DOHH2 (cell line): ENCODE measurements at regions not wholly inside any gene's neighbourhood (a gene's known extent, or its start where the extent isn't known, plus 50 kb on each side); places are given as distances from the start of the nearest gene placed in this dataset.

ENCODE experiments used
- H3F3A ChIP-seq: fragments of 200-600 bp; sonication (generic), shearing (Covaris generic); 2 replicates; pipeline ENCODE4 v1.6.0; 2016; ENCODE audit warnings: antibody characterized with exemption, mild to moderate bottlenecking; ENCODE audit not compliant: control insufficient read depth, insufficient read depth
- H3K27ac ChIP-seq: fragments of 200-600 bp; sonication (generic); 2 replicates; pipeline ENCODE4 v1.5.1; 2014; ENCODE audit warnings: low read depth, mild to moderate bottlenecking, low read length, moderate library complexity
- H3K27me3 ChIP-seq: fragments of 200-600 bp; sonication (generic); 2 replicates; pipeline ENCODE4 v1.6.1; 2014; ENCODE audit warnings: mild to moderate bottlenecking, low read length, mixed read lengths; ENCODE audit not compliant: control insufficient read depth
- H3K36me3 ChIP-seq: fragments of 200-600 bp; sonication (generic); 2 replicates; pipeline ENCODE4 v1.6.1; 2014; ENCODE audit warnings: mild to moderate bottlenecking, low read length, moderate library complexity, mixed read lengths; ENCODE audit not compliant: control insufficient read depth
- H3K4me1 ChIP-seq: fragments of 200-600 bp; sonication (generic); 2 replicates; pipeline ENCODE4 v1.6.1; 2014; ENCODE audit warnings: mild to moderate bottlenecking, low read length, mixed read lengths; ENCODE audit not compliant: control insufficient read depth
- H3K4me2 ChIP-seq: fragments of 200-600 bp; sonication (generic); 2 replicates; pipeline ENCODE4 v1.6.0; 2014; ENCODE audit warnings: mild to moderate bottlenecking, low read length, moderate library complexity
- H3K4me3 ChIP-seq: fragments of 200-600 bp; sonication (generic); 2 replicates; pipeline ENCODE4 v1.5.1; 2014; ENCODE audit warnings: mild to moderate bottlenecking, low read length, mixed read lengths
- H3K79me2 ChIP-seq: fragments of 200-600 bp; sonication (generic); 2 replicates; pipeline ENCODE4 v1.6.1; 2014; ENCODE audit warnings: mild to moderate bottlenecking, low read length, mixed read lengths; ENCODE audit not compliant: control insufficient read depth
- H3K9me2 ChIP-seq: fragments of 200-600 bp; sonication (generic); replicated peaks from 2 replicates; pipeline ENCODE4 v1.6.1; 2014; ENCODE audit warnings: mild to moderate bottlenecking, low read length, mixed read lengths; ENCODE audit not compliant: control insufficient read depth
- H3K9me3 ChIP-seq: fragments of 200-600 bp; sonication (generic); 2 replicates; pipeline ENCODE4 v1.6.1; 2014; ENCODE audit warnings: antibody characterized with exemption, low read length, mixed read lengths; ENCODE audit not compliant: control insufficient read depth, insufficient read depth
- H4K20me1 ChIP-seq: fragments of 200-600 bp; sonication (generic); 2 replicates; pipeline ENCODE4 v1.6.0; 2014; ENCODE audit warnings: low read depth, mild to moderate bottlenecking, antibody characterized with exemption, low read length, moderate library complexity; ENCODE audit not compliant: control insufficient read depth, insufficient read depth
- EZH2phosphoT487 ChIP-seq: fragments of 200-600 bp; sonication (generic); IDR thresholded peaks from 2 replicates; pipeline ENCODE4 v1.6.1; 2017; ENCODE audit warnings: borderline replicate concordance, mild to moderate bottlenecking, antibody characterized with exemption, low read length, moderate library complexity, mixed read lengths
- TF ChIP-seq, protein P1 (sequence below): fragments of 200-600 bp; sonication (generic); IDR thresholded peaks from one replicate; pipeline ENCODE4 v1.5.1; 2014; ENCODE audit warnings: antibody characterized with exemption, mild to moderate bottlenecking, low read depth, low read length; ENCODE audit not compliant: poor library complexity, severe bottlenecking

GRCh38 chr18:60794802-60795201 is 422.2 kb upstream of the MC4R start:
- Histone ChIP-seq H3K4me2 (no peak overlapping the region), H4K20me1 (no peaks in the 10 kb centered on the region), H3K36me3 (no peaks in the 10 kb centered on the region), H3K27ac (no peak overlapping the region), H3K79me2 (no peaks in the 10 kb centered on the region), H3K9me2 (no peaks in the 10 kb centered on the region), H3F3A (no peaks in the 10 kb centered on the region), H3K9me3 (no peaks in the 10 kb centered on the region), H3K4me1 (no peaks in the 10 kb centered on the region), H3K4me3 (no peak overlapping the region), H3K27me3 (no peaks in the 10 kb centered on the region)
- TF ChIP-seq EZH2phosphoT487 = no peak
- TF ChIP-seq, protein P1, sequence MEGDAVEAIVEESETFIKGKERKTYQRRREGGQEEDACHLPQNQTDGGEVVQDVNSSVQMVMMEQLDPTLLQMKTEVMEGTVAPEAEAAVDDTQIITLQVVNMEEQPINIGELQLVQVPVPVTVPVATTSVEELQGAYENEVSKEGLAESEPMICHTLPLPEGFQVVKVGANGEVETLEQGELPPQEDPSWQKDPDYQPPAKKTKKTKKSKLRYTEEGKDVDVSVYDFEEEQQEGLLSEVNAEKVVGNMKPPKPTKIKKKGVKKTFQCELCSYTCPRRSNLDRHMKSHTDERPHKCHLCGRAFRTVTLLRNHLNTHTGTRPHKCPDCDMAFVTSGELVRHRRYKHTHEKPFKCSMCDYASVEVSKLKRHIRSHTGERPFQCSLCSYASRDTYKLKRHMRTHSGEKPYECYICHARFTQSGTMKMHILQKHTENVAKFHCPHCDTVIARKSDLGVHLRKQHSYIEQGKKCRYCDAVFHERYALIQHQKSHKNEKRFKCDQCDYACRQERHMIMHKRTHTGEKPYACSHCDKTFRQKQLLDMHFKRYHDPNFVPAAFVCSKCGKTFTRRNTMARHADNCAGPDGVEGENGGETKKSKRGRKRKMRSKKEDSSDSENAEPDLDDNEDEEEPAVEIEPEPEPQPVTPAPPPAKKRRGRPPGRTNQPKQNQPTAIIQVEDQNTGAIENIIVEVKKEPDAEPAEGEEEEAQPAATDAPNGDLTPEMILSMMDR = no peak

DNA sequence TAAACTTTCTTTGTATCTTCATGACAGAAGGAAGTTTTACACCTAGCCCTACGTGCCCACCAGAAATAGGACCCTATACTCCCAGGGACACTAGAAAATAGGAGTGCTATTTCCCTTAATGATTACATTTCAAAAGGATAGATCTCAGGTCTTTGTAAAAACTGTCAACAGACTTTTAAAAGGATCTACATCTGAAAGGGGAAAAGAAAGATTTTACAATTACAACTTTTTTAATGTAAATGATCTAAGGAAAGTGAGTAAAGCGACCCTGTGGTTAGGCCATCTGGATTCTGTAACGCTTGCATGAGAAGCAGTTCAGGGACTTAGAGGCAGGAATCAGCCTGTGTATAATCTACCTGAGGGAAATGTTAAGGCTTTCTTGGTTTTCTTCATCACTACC is 431.8 kb upstream of the MC4R start:
- no peaks in the 10 kb centered on the region for H3K9me2 ChIP-seq
- no peak overlapping the region for H3K27ac ChIP-seq
- no peak overlapping the region for H3K4me2 ChIP-seq
- TF ChIP-seq EZH2phosphoT487 = no peak
- TF ChIP-seq, protein P1 = no peak
- H3K36me3 ChIP-seq = no peaks in the 10 kb centered on the region
- H3K27me3 ChIP-seq = no peaks in the 10 kb centered on the region
- H3K4me1 ChIP-seq = no peaks in the 10 kb centered on the region
- H3F3A ChIP-seq = no peaks in the 10 kb centered on the region
- H3K79me2 ChIP-seq = no peaks in the 10 kb centered on the region
- no peaks in the 10 kb centered on the region for H4K20me1 ChIP-seq
- no peak overlapping the region for H3K4me3 ChIP-seq
- H3K9me3 ChIP-seq = no peaks in the 10 kb centered on the region

DNA sequence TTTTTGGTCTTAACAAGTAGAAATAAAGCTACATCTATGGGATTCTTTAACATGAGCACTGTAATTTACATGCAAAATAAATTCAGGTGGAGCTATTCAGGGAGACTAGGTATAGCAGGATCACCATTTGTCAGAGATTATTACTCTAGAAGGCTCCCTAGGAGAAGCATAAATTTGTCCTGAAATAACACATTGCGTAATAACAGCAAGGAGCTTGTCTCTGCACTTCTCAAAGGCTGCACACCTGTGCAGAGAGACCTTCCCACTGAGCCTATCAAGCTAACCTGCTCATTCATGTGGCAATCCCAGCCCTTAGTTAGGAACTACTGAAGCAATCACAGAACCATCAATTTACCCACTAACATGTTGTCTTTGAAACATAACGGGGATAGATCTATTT is 437.4 kb upstream of the MC4R start:
- no peak for TF ChIP-seq EZH2phosphoT487
- TF ChIP-seq, protein P1 = no peak
- H3K79me2 ChIP-seq = no peaks in the 10 kb centered on the region
- H3K36me3 ChIP-seq = no peaks in the 10 kb centered on the region
- no peaks in the 10 kb centered on the region; the same call in 1 of the 2 replicates for H3K4me1 ChIP-seq
- no peaks in the 10 kb centered on the region for H3K9me3 ChIP-seq
- H3K4me2 ChIP-seq = no peak overlapping the region
- H3K27ac ChIP-seq = no peak overlapping the region
- no peaks in the 10 kb centered on the region for H3K27me3 ChIP-seq
- no peak overlapping the region for H3K4me3 ChIP-seq
- H3K9me2 ChIP-seq = no peaks in the 10 kb centered on the region
- H3F3A ChIP-seq = no peaks in the 10 kb centered on the region
- H4K20me1 ChIP-seq = no peaks in the 10 kb centered on the region

- H3K4me2 ChIP-seq = no peak overlapping the region
- no peak overlapping the region for H3K27ac ChIP-seq
- no peaks in the 10 kb centered on the region for H3K9me3 ChIP-seq
- TF ChIP-seq, protein P1 = no peak
- TF ChIP-seq EZH2phosphoT487 = no peak
- no peaks in the 10 kb centered on the region for H3K36me3 ChIP-seq
- no peaks in the 10 kb centered on the region for H4K20me1 ChIP-seq
- no peaks in the 10 kb centered on the region; the same call in 1 of the 2 replicates for H3K4me1 ChIP-seq
- H3K27me3 ChIP-seq = no peaks in the 10 kb centered on the region
- no peaks in the 10 kb centered on the region for H3K9me2 ChIP-seq
- no peaks in the 10 kb centered on the region for H3F3A ChIP-seq
- H3K4me3 ChIP-seq = no peak overlapping the region
- H3K79me2 ChIP-seq = no peaks in the 10 kb centered on the region
Observed at GRCh38 chr18:60812921-60813320, 440.3 kb upstream of the MC4R start.
